GM10248 (cell line): ENCODE measurements at regions not wholly inside any gene's neighbourhood (a gene's known extent, or its start where the extent isn't known, plus 50 kb on each side); places are given as distances from the start of the nearest gene placed in this dataset.

Source experiments
- CTCF ChIA-PET: fragments of 300-600 bp; sonication (Branson Sonifier 250); formaldehyde crosslinking; extraction: SDS; loops from one replicate; lab custom pipeline; 2021; ENCODE audit warnings: antibody characterized with exemption; lab: Yijun Ruan, JAX
- POLR2A ChIA-PET: fragments of 350-650 bp; sonication (Branson Sonifier 250); formaldehyde crosslinking; extraction: SDS; loops from one replicate; lab custom pipeline; 2020; ENCODE audit warnings: antibody characterized with exemption; lab: Yijun Ruan, JAX
- DNase-seq: peaks from one replicate; pipeline ENCODE4 v3.0.0; 2012; ENCODE audit errors: extremely low spot score
- TF ChIP-seq, protein P1 (sequence below): IDR thresholded peaks from 2 replicates; pipeline ENCODE4 v1.5.1; 2012; ENCODE audit warnings: mild to moderate bottlenecking, low read depth; ENCODE audit errors: extremely low read depth, missing control alignments, control extremely low read depth

DNA sequence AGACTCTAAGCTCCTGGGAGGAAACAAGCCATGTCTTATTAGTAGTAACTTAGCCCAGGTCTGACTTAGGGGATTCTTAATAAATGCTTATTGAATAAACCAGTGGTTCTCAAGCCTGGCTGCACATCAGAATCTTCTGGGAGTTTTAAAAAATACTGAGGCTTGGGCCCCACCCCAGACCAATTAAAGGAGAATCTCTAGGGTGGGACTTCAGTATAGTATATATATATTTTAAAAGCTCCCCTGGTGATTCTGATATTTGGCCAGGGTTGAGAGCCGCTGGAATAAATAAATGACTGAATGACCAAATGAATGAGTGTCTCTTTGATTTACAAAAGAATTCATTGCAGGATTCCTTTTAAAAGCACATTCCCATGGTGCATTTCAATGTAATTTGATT lies 151.5 kb upstream of the GSC start:
- CTCF ChIA-PET = interaction anchor here (1.9 kb wide), 1 partner anchor 18 kb away, joined by 6 read pairs; no protein-coding TSS in a partner anchor
- TF ChIP-seq, protein P1, sequence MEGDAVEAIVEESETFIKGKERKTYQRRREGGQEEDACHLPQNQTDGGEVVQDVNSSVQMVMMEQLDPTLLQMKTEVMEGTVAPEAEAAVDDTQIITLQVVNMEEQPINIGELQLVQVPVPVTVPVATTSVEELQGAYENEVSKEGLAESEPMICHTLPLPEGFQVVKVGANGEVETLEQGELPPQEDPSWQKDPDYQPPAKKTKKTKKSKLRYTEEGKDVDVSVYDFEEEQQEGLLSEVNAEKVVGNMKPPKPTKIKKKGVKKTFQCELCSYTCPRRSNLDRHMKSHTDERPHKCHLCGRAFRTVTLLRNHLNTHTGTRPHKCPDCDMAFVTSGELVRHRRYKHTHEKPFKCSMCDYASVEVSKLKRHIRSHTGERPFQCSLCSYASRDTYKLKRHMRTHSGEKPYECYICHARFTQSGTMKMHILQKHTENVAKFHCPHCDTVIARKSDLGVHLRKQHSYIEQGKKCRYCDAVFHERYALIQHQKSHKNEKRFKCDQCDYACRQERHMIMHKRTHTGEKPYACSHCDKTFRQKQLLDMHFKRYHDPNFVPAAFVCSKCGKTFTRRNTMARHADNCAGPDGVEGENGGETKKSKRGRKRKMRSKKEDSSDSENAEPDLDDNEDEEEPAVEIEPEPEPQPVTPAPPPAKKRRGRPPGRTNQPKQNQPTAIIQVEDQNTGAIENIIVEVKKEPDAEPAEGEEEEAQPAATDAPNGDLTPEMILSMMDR = no peak
- POLR2A ChIA-PET = no interaction called here

DNA sequence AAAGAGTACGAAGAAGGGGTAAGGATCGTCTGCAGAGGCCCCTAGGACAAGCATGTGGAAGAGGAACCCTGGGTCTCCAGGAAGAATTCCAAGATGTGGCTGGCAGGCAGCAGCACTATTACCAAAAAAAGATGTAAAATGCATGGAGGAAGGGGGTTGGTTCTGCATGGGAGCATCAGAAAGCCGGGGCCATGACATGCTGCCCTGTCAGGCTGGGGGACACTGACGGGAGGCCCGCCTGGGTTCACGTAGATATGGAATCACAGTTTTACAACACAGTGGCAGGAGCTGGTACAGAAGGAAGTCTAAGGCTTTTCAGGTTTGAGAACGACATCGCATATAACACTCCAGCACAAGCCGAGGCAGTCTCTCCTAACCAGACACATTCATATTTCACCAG lies 150.0 kb upstream of the GSC start:
- TF ChIP-seq, protein P1 = no peak
- POLR2A ChIA-PET = no interaction called here
- CTCF ChIA-PET = no interaction called here
- no peak for DNase-seq

More for the DNA sequence above, 151.5 kb upstream of the GSC start:
- no peak for DNase-seq

DNA sequence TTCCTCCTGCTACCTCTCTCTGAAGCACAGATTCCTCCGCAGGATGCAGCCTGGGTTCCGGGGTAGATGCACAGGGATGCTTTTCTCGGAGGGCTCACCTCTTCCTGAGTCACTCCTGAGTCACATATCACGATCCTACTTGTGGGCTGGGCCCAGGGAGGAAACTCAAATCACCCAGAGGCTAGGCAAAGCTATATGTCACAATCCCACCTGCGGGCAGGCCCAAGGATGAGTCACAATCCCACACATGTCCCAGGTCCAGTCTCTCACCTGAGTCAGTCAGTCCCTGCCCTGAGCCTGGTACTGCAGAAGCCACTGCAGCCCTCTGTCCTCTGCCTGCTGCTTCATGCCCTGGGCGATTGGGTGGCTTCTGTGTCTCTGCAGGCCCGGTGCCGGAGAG lies 149.0 kb upstream of the GSC start:
- DNase-seq = no peak
- CTCF ChIA-PET = no interaction called here
- POLR2A ChIA-PET = no interaction called here
- TF ChIP-seq, protein P1 = no peak

DNA sequence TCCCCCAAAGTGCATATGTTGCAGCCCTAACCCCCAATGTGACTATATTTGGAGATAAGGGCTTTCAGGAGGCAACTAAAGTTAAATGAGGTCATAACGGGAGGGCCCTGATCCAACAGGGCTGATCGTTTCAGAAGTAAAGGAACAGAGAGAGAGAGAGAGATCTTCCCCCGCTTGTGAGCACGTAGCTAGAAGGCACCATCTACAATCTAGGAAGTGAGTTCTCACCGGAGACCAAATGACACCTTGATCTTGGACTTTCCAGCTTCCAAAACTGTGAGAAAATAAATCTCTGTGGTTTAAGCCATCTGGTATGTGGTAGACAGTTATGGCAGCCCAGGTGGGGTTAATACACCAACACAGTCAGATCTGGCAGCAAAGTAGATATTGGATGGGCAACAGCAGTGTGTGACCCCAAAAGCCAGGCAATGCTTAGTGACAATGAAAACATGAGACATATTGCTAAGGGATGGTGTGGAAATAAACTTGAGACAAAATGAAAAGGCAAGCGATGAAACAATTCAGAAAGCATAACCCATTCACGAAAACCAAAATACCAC lies 147.2 kb upstream of the GSC start:
- DNase-seq = no peak
- ChIA-PET POLR2A (no interaction called here), CTCF (no interaction called here)
- TF ChIP-seq, protein P1 = no peak

DNA sequence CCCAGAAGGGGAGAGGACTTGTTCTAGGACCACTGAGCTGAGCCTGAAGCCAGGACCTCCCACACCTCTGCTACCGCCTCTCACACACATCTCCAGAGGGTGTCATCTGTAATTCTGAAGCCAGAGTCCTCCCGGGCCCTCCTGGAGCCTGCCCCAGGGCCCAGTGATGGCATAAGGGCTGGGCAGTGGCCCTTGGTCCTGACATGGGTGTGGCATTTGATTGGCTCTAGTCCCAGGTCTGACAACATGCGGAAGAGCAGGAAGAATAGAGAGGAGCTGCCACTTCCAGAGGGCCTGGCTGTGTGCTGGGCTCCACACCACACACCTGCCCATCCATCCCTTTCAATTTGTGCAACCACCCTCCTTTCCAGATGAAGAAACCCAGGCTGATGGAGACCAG lies 144.3 kb upstream of the GSC start:
- DNase-seq = no peak
- POLR2A ChIA-PET = no interaction called here
- CTCF ChIA-PET = no interaction called here
- TF ChIP-seq, protein P1 = no peak

DNA sequence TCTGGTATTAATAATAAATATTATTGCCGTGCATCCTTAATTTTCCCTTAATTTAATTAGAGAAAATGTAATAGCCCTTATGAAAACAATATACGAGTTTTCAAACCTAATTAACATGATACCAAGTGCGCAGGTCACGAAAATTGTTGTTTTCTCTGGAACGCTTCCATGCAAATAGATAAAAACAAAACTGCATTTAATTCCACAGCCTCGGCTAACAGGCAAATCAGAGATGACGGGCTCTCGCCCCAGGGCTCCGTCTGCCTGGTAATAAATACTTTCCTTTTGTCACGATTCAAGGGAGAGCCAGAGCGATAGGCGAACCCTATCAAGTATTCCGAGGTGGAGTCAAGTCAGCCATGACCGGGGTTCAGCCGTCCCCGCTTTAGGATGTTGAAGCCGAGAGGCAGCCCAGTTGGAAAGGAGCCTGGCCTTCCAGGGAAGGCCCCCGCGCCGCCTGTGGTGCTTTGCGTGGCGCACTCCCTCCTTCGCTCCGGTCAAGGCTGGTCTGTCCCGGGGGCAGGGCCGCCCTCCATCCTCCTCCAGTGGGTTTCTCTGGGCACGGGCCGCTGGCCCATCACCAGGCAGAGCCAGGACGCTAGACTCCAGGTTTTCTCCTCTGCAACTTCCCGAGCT lies 137.8 kb upstream of the GSC start:
- TF ChIP-seq, protein P1 = no peak
- POLR2A ChIA-PET = no interaction called here

More for the DNA sequence above, 137.8 kb upstream of the GSC start:
- no peak for DNase-seq
- CTCF ChIA-PET = no interaction called here
